ENCODE measurements at regions not wholly inside any gene's neighbourhood (a gene's known extent, or its start where the extent isn't known, plus 50 kb on each side); places are given as distances from the start of the nearest gene placed in this dataset.

- ATAC-seq (no peak), DNase-seq (ENCODE audit: low read depth, low spot score) (no peak)
- Histone ChIP-seq H3K27me3 (ENCODE audit: control insufficient read depth, insufficient read depth, low read length) (no peaks in the 10 kb centered on the region), H3K27ac (ENCODE audit: low read length) (no peak overlapping the region), H3K4me1 (ENCODE audit: control insufficient read depth, insufficient read depth, low read length) (peaks cover 15% of the 10 kb centered on the region), H3K9me3 (ENCODE audit: control insufficient read depth, insufficient read depth, low read depth, low read length) (no peaks in the 10 kb centered on the region), H3K36me3 (ENCODE audit: control insufficient read depth, insufficient read depth, low read length) (no peaks in the 10 kb centered on the region), H3K4me3 (ENCODE audit: low read depth in 2 of 2, low read length in 2 of 2) (no peak overlapping the region)
- intact Hi-C loops (cut with micrococcal nuclease; ENCODE audit: unreplicated experiment): loop anchor here (10.0 kb wide), 1 partner anchor 58 kb away; no protein-coding TSS in a partner anchor
- in situ Hi-C loops (cut with HindIII; ENCODE audit: low pct_unique_long_range_greater_than_20kb, low sequenced_read_pairs): no loop called here
- POLR2A ChIA-PET: no interaction called here
- TF ChIP-seq TCF7L2 (IDR thresholded peaks at IDR 0.05; ENCODE audit: low read depth, low read length) (no peak), POLR2AphosphoS5 (IDR thresholded peaks at IDR 0.05; ENCODE audit: low read depth, low read length) (no peak), CTCF (IDR thresholded peaks at IDR 0.05) (no peak), REST (IDR thresholded peaks at IDR 0.05; ENCODE audit: insufficient read depth in 1 of 2, low read depth in 2 of 2, low read length in 1 of 2) (no peak), SIN3A (IDR thresholded peaks at IDR 0.05; ENCODE audit: borderline replicate concordance, insufficient read depth, low read depth, low read length) (no peak)
- no TSS peak for BruUV-seq (replicated peaks)
- CTCF ChIA-PET: no interaction called here
These were observed 99.4 kb upstream of the KLF13 start for GRCh38 chr15:31227235-31227634.

GRCh38 chr15:31228011-31228484 is 98.6 kb upstream of the KLF13 start:
- ChIA-PET POLR2A (no interaction called here), CTCF (no interaction called here)
- Histone ChIP-seq H3K9me3 (ENCODE audit: control insufficient read depth, insufficient read depth, low read depth, low read length) (no peaks in the 10 kb centered on the region), H3K4me3 (ENCODE audit: low read depth in 2 of 2, low read length in 2 of 2) (no peak overlapping the region), H3K27me3 (ENCODE audit: control insufficient read depth, insufficient read depth, low read length) (no peaks in the 10 kb centered on the region), H3K27ac (ENCODE audit: low read length) (no peak overlapping the region), H3K36me3 (ENCODE audit: control insufficient read depth, insufficient read depth, low read length) (no peaks in the 10 kb centered on the region), H3K4me1 (ENCODE audit: control insufficient read depth, insufficient read depth, low read length) (peaks cover 12% of the 10 kb centered on the region)
- intact Hi-C loops (cut with micrococcal nuclease; ENCODE audit: unreplicated experiment): loop anchor here (10.0 kb wide), 1 partner anchor 57 kb away; no protein-coding TSS in a partner anchor
- no peak for TF ChIP-seq CTCF (IDR thresholded peaks at IDR 0.05)
- TF ChIP-seq TCF7L2 (IDR thresholded peaks at IDR 0.05; ENCODE audit: low read depth, low read length): no peak
- no peak for TF ChIP-seq SIN3A (IDR thresholded peaks at IDR 0.05; ENCODE audit: borderline replicate concordance, insufficient read depth, low read depth, low read length)
- no peak for TF ChIP-seq POLR2AphosphoS5 (IDR thresholded peaks at IDR 0.05; ENCODE audit: low read depth, low read length)
- no peak for TF ChIP-seq REST (IDR thresholded peaks at IDR 0.05; ENCODE audit: insufficient read depth in 1 of 2, low read depth in 2 of 2, low read length in 1 of 2)
- no TSS peak for BruUV-seq (replicated peaks)
- DNase-seq (ENCODE audit: low read depth, low spot score) (no peak), ATAC-seq (no peak)
- in situ Hi-C loops (cut with HindIII; ENCODE audit: low pct_unique_long_range_greater_than_20kb, low sequenced_read_pairs): no loop called here

Data from Panc1 (cell line).